ENCODE measurements at regions not wholly inside any gene's neighbourhood (a gene's known extent, or its start where the extent isn't known, plus 50 kb on each side); places are given as distances from the start of the nearest gene placed in this dataset.

GRCh38 chr4:71932941-71933340, 98.9 kb upstream of the NPFFR2 start:
- peaks cover 5% of the 10 kb centered on the region; the same call in 1 of the 2 replicates for H3K9me3 Mint-ChIP-seq
- no peaks in the 10 kb centered on the region for H3K27me3 Mint-ChIP-seq (ENCODE audit: insufficient read depth)
- no peak overlapping the region for H3K4me3 Mint-ChIP-seq
- no peak overlapping the region for H3K27ac Mint-ChIP-seq
- H3K36me3 Mint-ChIP-seq (ENCODE audit: low read depth), result no peaks in the 10 kb centered on the region
- DNase-seq, result no peak
- TF ChIP-seq CTCF (IDR thresholded peaks at IDR 0.05), result no peak
- H3K4me1 Mint-ChIP-seq (ENCODE audit: low read depth), result no peaks in the 10 kb centered on the region

GRCh38 chr4:71938776-71939175, 93.0 kb upstream of the NPFFR2 start:
- H3K9me3 Mint-ChIP-seq, result peaks cover 5% of the 10 kb centered on the region; the same call in 1 of the 2 replicates
- H3K36me3 Mint-ChIP-seq (ENCODE audit: low read depth), result no peaks in the 10 kb centered on the region
- no peak for DNase-seq
- no peaks in the 10 kb centered on the region for H3K4me1 Mint-ChIP-seq (ENCODE audit: low read depth)
- H3K4me3 Mint-ChIP-seq, result no peak overlapping the region
- H3K27ac Mint-ChIP-seq, result no peak overlapping the region
- H3K27me3 Mint-ChIP-seq (ENCODE audit: insufficient read depth), result no peaks in the 10 kb centered on the region
- TF ChIP-seq CTCF (IDR thresholded peaks at IDR 0.05), result no peak

GRCh38 chr4:71941001-71941400, 90.8 kb upstream of the NPFFR2 start:
- H3K4me3 Mint-ChIP-seq, result no peak overlapping the region
- no peak for DNase-seq
- H3K4me1 Mint-ChIP-seq (ENCODE audit: low read depth), result no peaks in the 10 kb centered on the region
- H3K27me3 Mint-ChIP-seq (ENCODE audit: insufficient read depth), result no peaks in the 10 kb centered on the region
- TF ChIP-seq CTCF (IDR thresholded peaks at IDR 0.05), result peak; percentile 62
- no peaks in the 10 kb centered on the region for H3K9me3 Mint-ChIP-seq
- H3K36me3 Mint-ChIP-seq (ENCODE audit: low read depth), result no peaks in the 10 kb centered on the region
- no peak overlapping the region for H3K27ac Mint-ChIP-seq

GRCh38 chr4:71944956-71945355, 86.8 kb upstream of the NPFFR2 start:
- H3K36me3 Mint-ChIP-seq (ENCODE audit: low read depth), result no peaks in the 10 kb centered on the region
- DNase-seq, result no peak
- H3K4me1 Mint-ChIP-seq (ENCODE audit: low read depth), result no peaks in the 10 kb centered on the region
- H3K4me3 Mint-ChIP-seq, result no peak overlapping the region
- H3K27ac Mint-ChIP-seq, result no peak overlapping the region
- no peaks in the 10 kb centered on the region for H3K27me3 Mint-ChIP-seq (ENCODE audit: insufficient read depth)
- TF ChIP-seq CTCF (IDR thresholded peaks at IDR 0.05), result no peak
- peaks cover 21% of the 10 kb centered on the region for H3K9me3 Mint-ChIP-seq

GRCh38 chr4:71945791-71946190, 86.0 kb upstream of the NPFFR2 start:
- no peak overlapping the region for H3K27ac Mint-ChIP-seq
- no peak overlapping the region for H3K4me3 Mint-ChIP-seq
- no peaks in the 10 kb centered on the region for H3K27me3 Mint-ChIP-seq (ENCODE audit: insufficient read depth)
- no peaks in the 10 kb centered on the region for H3K36me3 Mint-ChIP-seq (ENCODE audit: low read depth)
- no peak for DNase-seq
- TF ChIP-seq CTCF (IDR thresholded peaks at IDR 0.05), result no peak
- H3K9me3 Mint-ChIP-seq, result peaks cover 27% of the 10 kb centered on the region
- no peaks in the 10 kb centered on the region for H3K4me1 Mint-ChIP-seq (ENCODE audit: low read depth)

GRCh38 chr4:71958978-71959377, 72.8 kb upstream of the NPFFR2 start:
- no peak for DNase-seq
- Mint-ChIP-seq H3K27me3 (ENCODE audit: insufficient read depth) (no peaks in the 10 kb centered on the region), H3K36me3 (ENCODE audit: low read depth) (no peaks in the 10 kb centered on the region), H3K27ac (no peak overlapping the region), H3K9me3 (peaks cover 7% of the 10 kb centered on the region), H3K4me1 (ENCODE audit: low read depth) (no peaks in the 10 kb centered on the region), H3K4me3 (no peak overlapping the region)
- no peak for TF ChIP-seq CTCF (IDR thresholded peaks at IDR 0.05)
